Fibroblast of lung (primary cell): ENCODE measurements at regions not wholly inside any gene's neighbourhood (a gene's known extent, or its start where the extent isn't known, plus 50 kb on each side); places are given as distances from the start of the nearest gene placed in this dataset.

Experiments used
- EZH2 ChIP-seq: IDR thresholded peaks from 2 replicates; pipeline ENCODE4 v1.5.1; 2012; ENCODE audit warnings: low read length, control low read depth, mild to moderate bottlenecking; ENCODE audit errors: missing control alignments
- TF ChIP-seq, protein P1 (sequence below), 2 donors: IDR thresholded peaks in 1 of 2; conservative IDR thresholded peaks in 1 of 2; 1 replicate in 1 of 2; 2 replicates in 1 of 2; pipeline ENCODE4 v1.5.1; 2011 to 2012; ENCODE audit warnings: low read length in 2 of 2, control low read depth in 1 of 2, inconsistent platforms in 1 of 2, low read depth in 1 of 2, mild to moderate bottlenecking in 1 of 2

DNA sequence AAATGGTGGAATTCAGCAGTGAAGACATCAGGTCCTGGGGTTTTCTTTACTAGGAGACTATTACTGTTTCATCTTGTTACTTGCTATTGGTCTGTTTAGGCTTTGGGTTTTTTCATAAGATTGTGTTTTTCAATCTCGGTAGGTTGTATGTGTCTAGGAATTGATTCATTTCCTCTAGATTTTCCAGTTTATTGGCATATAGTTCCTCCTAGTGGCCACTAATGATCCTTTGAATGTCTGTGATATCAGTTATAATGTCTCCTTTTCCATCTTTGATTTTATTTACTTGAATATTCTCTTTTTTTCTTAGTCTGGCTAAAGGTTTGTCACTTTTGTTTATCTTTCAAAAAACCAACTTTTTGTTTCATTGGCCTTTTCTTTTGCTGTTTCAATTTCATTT is 233.0 kb downstream of the RWDD3 start:
- TF ChIP-seq, protein P1, sequence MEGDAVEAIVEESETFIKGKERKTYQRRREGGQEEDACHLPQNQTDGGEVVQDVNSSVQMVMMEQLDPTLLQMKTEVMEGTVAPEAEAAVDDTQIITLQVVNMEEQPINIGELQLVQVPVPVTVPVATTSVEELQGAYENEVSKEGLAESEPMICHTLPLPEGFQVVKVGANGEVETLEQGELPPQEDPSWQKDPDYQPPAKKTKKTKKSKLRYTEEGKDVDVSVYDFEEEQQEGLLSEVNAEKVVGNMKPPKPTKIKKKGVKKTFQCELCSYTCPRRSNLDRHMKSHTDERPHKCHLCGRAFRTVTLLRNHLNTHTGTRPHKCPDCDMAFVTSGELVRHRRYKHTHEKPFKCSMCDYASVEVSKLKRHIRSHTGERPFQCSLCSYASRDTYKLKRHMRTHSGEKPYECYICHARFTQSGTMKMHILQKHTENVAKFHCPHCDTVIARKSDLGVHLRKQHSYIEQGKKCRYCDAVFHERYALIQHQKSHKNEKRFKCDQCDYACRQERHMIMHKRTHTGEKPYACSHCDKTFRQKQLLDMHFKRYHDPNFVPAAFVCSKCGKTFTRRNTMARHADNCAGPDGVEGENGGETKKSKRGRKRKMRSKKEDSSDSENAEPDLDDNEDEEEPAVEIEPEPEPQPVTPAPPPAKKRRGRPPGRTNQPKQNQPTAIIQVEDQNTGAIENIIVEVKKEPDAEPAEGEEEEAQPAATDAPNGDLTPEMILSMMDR (conservative IDR thresholded peaks at IDR 0.05 in 1 of 2, IDR thresholded peaks at IDR 0.05 in 1 of 2; ENCODE audit: low read depth in 1 of 2, low read length in 2 of 2), result no peak
- TF ChIP-seq EZH2, result no peak
